Fibroblast of peridontal ligament (primary cell): ENCODE measurements at regions not wholly inside any gene's neighbourhood (a gene's known extent, or its start where the extent isn't known, plus 50 kb on each side); places are given as distances from the start of the nearest gene placed in this dataset.

Experiments
- DNase-seq: peaks from one replicate; pipeline ENCODE4 v3.0.0-alpha.2; 2010; ENCODE audit errors: extremely low read depth

GRCh38 chr17:33514369-33514768, 221.3 kb upstream of the ASIC2 start:
- no peak for DNase-seq

GRCh38 chr17:33515974-33516373, 222.9 kb upstream of the ASIC2 start:
- no peak for DNase-seq

DNA sequence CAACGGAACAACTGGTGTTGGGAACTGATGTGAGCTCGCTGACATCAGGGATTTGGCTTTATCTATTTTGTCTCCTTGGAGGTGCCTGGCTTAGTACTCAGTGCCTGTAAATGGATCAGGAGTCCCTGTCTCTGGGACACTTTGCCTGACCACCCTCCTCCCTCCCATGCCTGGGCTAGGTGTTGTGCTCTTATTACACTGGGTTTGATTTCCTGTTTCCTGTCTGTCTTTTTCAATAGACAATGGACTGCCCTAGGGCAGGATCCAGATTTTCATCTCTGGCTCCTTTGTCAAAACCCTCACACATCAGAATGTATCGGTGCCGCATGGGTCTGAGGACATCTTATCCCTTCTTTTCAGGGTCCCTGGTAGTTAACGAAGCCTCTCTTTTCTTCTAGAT, 223.6 kb upstream of the ASIC2 start:
- DNase-seq = no peak

DNA sequence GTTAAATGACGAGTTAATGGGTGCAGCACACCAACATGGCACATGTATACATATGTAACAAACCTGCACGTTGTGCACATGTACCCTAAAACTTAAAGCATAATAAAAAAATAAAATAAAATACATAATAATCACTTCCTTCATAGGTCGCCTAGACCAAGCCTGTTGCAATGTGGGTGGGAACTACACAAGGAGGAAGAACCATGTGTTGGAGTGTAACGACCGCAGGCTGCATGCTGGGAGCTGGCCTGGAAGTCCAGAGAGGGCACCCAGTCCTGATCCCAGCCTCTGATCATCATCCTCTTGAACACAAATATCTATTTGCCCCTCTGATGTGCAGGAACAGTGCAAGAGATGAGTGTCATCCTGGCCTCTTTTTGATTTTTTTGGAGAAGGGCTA, 224.7 kb upstream of the ASIC2 start:
- no peak for DNase-seq

GRCh38 chr17:33519692-33520091, 226.6 kb upstream of the ASIC2 start:
- DNase-seq = no peak

- DNase-seq = no peak
Observed at GRCh38 chr17:33520426-33521330, 227.6 kb upstream of the ASIC2 start.

GRCh38 chr17:33521784-33522183, 228.7 kb upstream of the ASIC2 start:
- DNase-seq = no peak

DNA sequence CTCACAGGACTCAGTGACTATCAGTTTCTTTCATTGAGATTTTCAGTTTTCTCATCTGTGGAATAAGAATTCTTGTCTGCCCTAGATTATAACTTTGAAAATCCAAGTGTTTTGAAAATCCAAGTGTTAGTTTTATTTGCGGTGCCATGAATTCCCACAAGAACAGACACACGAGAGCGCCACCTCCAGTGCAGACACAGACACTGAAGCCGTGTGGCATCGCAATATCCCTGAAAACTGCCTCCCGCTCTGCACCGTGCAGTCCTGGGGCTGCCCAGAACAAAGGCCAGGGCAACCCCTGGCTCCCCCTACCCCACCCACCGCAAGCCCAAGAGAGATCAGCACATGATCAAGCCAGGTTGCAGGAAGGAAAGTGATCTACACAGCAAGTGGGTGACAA, 229.5 kb upstream of the ASIC2 start:
- DNase-seq = no peak

- DNase-seq = no peak
Observed at GRCh38 chr17:33523577-33523981, 230.5 kb upstream of the ASIC2 start.

DNA sequence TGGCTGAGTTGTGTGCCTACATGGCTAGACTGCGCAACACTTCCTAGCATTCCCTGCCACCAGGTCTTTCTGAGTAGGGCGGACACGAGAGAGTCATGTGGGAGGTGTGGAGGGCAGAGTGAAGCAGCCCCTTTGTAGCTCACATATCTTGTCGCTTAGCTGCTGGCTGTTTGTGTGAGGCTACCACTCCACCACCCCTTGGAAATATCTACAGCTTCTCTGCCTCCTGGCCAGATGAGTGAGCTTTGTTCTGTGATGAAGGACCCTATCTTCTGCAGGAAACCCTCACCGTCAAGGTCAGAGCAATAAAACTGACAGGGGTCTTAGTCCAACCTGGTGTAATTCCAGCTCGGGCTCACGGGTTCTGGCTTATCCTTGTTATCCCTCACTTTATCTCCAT, 232.1 kb upstream of the ASIC2 start:
- DNase-seq = no peak

DNA sequence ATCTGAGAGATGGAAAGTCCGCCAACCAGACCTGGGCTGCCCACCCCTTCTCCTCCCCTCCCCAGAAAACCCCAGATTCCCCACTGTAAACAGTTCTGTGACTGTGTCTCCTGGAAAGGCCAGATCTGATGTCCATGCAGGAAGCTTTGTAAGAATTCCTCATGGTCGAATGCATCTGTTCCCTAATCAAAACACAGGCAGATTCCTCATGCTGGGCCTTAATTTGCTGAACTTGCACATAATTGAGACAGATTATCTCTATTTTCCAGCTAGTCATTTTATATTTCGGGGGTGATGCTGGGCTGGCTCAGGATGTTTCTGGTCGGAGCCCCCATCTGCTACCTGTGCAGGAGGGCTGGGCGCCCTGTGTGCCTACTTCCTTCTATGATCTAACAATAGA, 233.6 kb upstream of the ASIC2 start:
- DNase-seq = no peak

- DNase-seq = no peak
Observed at GRCh38 chr17:33527290-33527689, 234.2 kb upstream of the ASIC2 start.

DNA sequence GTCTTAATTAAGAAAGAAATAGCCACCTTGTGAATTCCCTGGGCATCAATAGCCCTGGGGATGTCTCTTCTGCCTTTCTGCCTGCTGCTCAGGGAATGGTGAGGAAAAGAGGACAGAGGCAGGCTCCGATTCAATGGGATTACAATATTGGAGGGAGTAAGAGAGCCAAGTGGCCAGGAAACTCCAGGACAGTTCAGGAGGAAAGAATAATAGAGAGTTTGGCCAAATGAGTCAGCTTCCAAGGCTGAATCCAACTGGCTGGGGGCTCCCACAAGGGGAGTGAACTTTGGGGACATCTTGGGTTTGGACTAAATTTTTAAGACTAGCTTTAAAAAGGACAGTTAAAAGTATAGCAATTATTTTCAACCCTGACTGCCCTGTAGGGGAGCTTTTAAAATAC, 235.8 kb upstream of the ASIC2 start:
- no peak for DNase-seq

GRCh38 chr17:33529816-33530215, 236.7 kb upstream of the ASIC2 start:
- no peak for DNase-seq

DNA sequence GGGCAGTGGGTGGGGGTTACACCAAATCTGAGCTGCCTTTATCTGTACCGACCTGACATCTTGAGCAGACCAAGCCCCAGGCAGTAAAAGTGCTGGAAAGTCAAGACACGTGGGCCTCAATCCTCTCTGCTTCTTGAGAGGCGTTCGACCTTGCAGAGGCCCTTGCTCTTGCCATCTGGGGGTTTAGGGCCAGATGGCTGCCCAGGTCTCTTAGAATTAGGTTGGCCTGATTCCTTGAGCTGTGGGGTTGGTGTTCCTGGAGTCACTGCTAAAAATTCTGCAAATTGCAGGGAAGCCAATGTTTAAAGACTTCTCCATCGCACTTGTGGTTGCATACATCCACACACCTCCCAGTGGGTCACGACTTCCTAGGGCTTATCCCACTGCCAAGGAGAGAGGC, 238.2 kb upstream of the ASIC2 start:
- no peak for DNase-seq

GRCh38 chr17:33534087-33534486, 241.0 kb upstream of the ASIC2 start:
- no peak for DNase-seq

DNA sequence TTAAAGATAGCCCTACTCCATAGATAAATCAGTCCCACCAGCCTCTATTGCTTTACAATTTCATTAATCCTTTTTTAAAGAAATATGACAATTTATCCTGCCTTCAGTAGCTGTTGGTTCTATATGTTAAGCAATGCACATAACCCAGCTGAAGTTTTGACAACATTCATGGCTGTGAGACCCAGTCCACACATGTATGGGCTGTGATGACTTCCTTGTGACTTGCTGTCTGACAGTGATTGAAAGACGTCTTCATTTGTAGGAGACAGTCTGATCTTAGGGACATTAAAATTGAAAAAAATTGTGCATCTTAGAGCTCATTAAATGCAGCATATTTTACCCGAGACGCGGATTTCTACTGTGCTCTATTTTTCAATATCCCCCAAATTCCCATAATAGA, 252.0 kb upstream of the ASIC2 start:
- DNase-seq = no peak

DNA sequence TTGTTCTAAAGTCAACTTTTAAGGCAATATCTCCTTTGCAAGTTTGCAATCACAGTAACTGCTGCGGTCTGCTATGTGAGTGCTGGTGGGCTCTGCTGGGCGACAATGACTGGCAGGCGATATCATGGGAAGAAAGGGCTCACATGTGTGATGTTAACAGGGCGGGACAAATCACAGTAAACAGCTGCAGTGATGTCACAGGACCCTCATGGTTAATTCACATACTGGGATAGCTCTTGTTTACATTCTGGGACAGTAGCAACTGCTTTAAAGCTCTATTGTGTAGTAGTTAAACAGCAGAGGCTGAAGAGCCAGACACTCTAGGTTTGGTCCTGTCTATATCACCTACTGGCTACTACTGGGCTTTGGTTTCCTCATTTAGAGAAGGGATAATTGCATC, 257.2 kb upstream of the ASIC2 start:
- no peak for DNase-seq

- no peak for DNase-seq
Observed at GRCh38 chr17:33551075-33551474, 258.0 kb upstream of the ASIC2 start.

GRCh38 chr17:33551911-33552310, 258.8 kb upstream of the ASIC2 start:
- DNase-seq = no peak

- DNase-seq = no peak
Observed at GRCh38 chr17:33560165-33560564, 267.1 kb upstream of the ASIC2 start.

- no peak for DNase-seq
Observed at GRCh38 chr17:33560871-33561270, 267.8 kb upstream of the ASIC2 start.

DNA sequence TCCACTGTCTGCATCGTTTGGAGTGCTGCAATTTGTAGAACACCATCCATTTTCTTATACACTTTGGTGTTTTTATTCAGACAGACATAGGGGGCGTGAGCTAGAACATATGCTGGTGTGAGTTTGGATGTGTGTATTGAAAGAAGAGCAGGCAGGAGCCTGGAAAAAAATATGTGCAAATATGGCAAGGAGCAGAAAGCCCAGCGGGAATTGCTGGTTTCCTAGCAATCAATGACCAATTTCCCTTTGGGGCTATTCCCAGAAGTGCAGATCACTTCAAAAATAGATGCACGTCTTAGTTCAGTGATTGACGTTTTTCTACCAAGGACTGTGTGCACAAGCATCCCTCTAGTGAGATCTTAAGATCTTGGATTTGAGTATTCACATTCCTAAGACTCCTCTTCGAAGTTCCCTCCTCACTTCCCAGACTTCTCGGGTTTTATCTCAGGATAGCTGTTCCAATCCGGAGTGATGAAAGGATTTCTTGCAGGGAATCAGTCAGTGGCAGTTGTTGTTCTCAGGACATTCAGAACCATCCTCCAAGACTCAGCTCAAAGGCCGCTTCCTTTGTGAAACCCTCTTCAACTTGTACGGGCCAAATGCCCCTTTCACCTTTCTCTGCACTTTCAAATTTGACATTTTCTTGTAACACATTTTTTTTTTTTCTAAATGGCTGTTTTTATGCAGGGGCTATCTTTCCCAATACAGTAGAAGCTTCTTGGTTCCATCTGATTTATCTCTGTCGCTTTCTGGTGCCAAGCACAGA, 268.7 kb upstream of the ASIC2 start:
- DNase-seq = no peak
